Stimulated activated CD4-positive, alpha-beta T cell treated with anti-CD3 and anti-CD28 coated beads, Interleukin-4, amount 100 ng/mL, for 48 hours (primary cell): ENCODE measurements at regions not wholly inside any gene's neighbourhood (a gene's known extent, or its start where the extent isn't known, plus 50 kb on each side); places are given as distances from the start of the nearest gene placed in this dataset.

Source experiments
- DNase-seq, 2 donors: peaks; one replicate each; pipeline ENCODE4 v3.0.0-alpha.2; 2020; ENCODE audit warnings: low read depth in 2 of 2

- DNase-seq: no peak
Observed at GRCh38 chr11:103623933-103624332, 412.5 kb upstream of the DDI1 start.

- DNase-seq: no peak
Observed at GRCh38 chr11:103624708-103625623, 411.5 kb upstream of the DDI1 start.

DNA sequence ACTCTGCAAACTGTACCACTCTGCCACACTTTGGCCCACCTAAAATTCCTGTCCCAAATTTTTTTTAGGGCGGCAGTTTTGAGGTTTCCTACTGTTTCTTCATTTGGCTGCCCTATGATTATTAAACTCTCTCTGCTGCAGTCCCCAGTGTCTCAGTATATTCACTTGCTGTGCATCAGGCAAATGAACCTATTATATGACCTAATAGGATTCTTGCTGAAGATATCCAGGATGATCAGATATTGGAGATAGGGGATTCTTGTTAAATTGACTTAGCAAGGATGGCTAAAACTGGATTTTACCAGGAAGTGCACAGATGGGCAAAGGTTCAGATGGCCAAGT, 410.8 kb upstream of the DDI1 start:
- DNase-seq: no peak

DNA sequence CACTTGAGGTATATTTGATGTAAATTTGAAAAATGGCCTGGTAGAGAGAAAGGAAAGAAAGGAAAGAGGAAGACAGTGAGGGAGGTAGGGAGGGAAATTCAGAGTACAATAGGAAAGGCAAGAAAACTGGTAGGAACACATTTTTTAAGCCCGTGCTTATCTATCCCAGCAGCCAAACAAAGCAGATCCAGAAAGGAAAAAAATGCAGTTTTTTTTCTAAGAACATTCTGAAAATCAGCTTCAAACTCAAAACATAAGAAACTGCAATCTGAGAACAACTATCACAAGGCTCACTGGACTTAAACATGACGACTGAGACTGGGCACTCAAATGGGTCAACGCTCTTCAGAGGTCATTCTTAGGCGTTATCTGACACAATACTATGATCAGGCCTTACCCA, 408.3 kb upstream of the DDI1 start:
- no peak for DNase-seq

- DNase-seq: no peak
Observed at GRCh38 chr11:103631841-103632240, 404.6 kb upstream of the DDI1 start.

DNA sequence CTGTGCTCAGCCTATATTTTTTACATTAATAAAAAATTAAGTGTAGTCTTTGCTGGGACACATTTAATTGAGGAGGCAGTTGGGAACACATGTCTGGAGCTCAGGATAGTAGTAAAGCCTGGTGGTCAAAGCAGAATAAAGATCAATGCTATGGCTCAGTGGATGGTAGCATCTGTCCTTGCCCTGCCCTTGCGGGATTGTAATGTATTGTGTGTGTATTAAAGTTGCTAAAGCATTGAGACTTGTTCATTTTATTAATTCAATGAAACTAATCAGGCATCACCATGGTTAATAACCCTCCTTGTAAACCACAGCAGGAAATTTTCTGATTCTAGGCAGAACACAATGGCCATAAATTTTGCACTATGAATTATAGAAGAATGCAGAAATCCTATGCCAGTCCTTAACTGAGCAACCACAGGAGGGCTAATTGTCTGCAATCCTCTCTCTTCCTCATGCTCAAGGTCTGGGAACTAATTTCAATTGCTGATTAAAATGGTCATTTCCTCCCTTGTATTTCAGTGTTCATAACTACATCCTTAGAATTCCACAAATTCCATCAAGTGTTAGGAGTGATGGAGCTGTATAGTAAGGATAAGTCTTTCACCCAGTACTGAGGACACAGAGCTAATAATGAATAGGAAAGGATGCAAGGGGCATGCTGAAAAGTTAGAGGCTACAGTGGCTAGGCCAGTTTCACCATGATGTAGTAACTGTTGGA, 403.2 kb upstream of the DDI1 start:
- DNase-seq: no peak

- no peak for DNase-seq
Observed at GRCh38 chr11:103633819-103634590, 402.4 kb upstream of the DDI1 start.

DNA sequence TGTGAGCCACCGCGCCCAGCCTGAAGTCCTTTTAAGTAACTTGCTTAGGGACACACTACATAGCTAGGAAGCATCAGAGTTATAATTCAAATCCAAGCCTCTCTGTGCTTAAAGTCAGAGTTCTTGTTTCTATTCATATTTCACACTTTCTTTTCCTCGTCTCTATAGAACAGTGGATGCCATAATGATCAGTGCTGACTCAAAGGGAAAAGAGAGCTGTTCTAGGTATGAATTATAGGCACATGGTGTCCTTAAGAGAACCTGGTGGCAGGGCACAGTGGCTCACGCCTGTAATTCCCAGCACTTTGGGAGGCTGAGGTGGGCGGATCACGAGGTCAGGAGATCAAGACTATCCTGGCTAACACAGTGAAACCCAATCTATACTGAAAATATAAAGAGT, 400.2 kb upstream of the DDI1 start:
- DNase-seq: no peak

DNA sequence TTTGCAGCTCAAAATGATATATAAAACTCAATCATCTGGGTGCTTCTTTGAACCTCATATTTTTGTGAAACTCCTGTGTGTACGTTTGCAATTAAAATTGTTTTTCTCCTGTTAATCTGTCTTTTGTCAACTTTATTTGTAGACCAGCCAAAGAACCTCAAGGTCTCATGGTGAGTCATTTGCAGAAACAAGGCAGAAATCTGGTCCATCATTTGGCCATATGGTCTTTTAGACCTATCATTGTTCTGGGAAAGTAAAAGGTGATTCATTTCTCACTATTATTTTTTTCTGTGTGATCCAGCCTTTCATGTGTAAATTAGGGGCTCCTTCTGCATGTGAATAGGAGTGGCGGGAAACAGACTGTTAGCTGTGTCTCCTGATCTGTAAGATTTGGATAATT, 399.1 kb upstream of the DDI1 start:
- no peak for DNase-seq

DNA sequence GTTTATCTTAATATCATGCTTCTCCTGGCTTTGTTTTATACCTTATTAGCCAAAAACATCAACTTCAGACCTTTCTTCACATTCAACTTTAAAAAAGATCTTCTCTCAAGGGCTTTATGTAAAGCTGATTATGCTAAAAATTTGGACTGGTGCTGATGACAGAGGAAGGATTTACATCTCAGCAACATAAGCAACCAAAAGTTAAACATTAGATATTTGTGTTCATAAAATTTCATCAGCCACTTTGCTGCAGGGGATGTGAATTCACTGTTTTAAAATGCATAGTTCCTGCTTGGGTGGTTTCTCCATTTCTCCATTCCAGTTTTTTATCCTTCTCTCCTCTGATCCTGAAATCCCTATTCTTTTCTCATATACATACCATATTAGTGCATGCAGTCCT, 398.6 kb upstream of the DDI1 start:
- no peak for DNase-seq

GRCh38 chr11:103644676-103645075, 391.8 kb upstream of the DDI1 start:
- DNase-seq: no peak

DNA sequence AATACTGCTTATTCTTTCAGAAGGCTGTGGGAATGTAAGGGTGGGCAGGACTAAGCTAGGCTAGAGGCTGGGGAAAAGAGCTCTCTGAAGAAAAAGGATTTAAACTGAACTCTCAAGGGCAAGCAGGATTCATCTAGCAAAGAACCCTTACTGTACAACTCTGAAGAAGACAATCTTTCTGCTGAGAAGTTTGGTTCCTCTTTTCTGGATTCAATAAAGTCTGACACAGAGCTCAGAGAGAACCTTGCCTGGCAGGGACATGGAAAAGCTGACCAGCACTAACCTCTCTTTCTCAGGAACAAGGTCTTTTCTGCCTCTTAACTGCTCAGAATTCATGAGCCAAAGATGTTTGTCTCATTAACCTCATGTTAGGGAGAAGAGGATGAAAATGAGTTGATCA, 388.4 kb upstream of the DDI1 start:
- DNase-seq: no peak

DNA sequence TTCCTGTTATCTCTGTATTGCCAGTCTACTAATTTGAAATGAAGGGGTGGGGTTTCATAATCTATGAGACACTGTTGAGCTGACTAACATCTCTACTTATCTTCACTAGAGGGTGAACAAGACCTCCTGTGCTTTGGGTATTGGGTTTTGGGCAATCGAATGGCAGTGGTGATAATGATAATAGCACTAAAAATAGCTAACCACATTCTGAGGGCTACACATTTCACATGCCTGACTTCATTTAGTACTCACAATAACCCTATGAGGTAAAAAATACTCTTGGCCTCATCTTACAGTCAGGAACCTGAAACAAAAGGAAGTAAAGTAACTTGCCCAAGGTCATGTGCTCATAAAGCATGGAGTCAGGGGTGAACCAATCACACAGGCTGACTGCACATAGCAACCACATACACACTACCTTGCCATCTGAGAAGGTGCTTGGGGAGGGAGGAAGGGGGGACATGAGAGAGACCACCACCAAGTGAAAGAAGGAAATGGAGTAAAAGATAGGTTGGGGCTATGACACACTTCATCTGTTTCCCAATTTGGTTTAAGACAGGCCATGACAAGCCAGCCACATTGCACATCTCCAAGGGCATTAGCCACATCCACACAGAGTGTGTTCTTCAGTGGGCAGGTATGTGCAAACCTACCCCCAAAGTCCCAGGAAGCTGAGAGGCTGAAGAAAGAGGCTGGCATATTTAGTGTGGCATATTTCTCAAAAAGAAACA, 387.6 kb upstream of the DDI1 start:
- DNase-seq: no peak

DNA sequence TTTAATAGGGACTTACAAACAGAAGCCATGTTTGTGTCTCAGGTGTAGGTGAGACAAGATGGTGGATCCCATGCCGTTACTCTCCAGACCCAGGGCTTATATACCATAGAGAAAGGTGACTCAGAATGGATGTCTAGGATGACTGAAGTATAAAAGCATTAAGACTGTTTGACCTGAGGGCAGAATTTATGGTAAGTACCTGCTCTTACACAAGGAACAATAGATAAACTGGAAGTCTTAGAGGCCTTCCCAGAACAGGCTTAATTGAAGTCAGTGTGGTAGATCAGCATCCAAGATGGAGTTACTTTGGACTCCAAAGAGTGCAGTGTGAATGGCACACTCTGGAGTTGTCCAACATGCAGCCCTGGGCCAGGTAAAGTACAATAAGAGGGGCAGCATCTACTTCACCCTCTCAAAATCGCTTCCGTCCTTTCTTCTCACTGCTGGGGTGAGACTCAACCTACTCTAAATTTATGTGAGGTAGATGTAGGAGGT, 387.0 kb upstream of the DDI1 start:
- no peak for DNase-seq

- DNase-seq: no peak
Observed at GRCh38 chr11:103650330-103650729, 386.1 kb upstream of the DDI1 start.

DNA sequence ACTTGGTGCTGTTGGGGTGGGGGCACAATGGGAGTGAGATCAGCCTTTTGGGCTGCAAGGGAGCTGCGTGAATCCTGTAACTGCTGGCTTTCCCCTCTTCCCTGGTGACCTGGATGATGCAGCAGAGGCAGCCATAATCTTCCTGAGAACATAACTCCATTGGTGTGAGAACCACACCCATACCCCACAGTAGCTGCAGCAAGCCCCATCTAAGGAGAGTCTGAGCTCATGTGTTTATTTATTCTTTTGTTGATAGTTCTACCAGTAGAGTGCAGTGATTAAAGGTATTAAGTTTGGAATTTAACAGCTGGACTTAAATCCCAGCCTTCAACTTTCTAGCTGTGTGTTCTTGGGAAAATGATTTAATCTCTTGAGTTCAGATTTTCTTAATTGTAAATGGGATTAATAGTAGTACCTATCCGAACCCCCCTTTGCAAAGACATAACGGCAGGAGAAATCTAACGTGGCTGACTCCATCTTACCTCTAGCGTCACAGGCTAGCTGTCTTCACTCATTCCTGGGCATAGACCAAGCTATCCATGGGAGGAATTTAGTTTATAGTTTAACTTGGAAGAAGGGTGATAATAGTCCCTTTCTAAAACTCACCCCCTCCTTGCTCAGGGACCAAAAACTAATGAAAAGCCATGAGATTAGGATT, 385.0 kb upstream of the DDI1 start:
- no peak for DNase-seq

DNA sequence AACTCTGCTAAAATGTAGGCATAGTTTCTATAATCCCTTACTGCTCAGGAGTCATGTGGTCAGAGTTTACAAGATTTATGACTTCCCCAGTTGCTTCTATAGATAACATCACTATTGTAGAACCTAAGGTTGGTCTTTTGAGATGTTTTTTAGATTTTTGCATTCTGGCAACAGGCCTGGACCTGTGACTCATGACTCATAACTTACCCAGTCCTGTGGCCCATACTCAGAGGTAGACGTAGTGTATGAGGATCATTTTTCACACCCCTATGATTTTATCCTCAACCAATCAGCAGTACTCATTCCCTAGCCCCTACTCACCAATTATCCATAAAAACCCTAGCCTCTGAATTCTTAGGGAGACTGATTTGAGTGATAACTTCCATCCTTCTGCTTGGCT, 384.4 kb upstream of the DDI1 start:
- no peak for DNase-seq

DNA sequence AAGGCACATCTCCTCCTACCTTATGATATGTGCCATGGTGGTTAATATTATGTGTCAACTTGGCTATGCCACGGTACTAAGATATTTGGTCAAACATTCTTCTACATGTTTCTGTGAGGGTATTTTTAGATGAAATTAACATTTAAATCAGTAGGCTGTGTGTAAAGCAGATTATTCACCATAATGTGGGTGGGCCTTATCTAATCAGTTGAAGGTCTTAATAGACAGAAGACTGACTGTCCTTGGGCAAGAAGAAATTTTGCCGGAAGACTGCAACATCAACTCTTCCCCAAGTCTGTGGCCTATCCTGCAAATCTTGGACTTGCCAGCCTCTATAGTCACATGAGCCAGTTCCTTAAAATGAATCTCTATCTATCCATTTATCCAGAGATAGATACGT, 380.1 kb upstream of the DDI1 start:
- DNase-seq: no peak

DNA sequence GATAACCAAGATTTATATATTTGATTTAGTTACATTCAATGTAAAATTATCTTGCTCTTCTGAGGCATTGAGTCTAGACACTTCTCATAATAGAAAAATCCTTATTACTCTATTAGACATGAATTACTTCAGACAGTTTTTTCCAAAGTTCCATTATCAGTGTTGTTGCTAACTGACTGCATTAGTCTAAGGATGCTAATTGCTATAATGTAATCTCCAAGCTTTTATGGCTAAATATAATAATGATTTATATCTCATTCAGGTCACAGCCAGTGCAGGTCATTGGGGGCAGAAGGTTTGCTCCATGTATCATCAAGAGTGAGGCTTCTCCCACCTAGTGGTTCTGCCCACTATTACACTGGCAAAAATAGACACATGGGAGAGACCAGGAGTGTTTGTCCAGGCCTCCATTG, 377.2 kb upstream of the DDI1 start:
- no peak for DNase-seq

- no peak for DNase-seq
Observed at GRCh38 chr11:103659743-103660142, 376.7 kb upstream of the DDI1 start.

GRCh38 chr11:103661185-103661584, 375.3 kb upstream of the DDI1 start:
- no peak for DNase-seq
